ENCODE measurements at regions not wholly inside any gene's neighbourhood (a gene's known extent, or its start where the extent isn't known, plus 50 kb on each side); places are given as distances from the start of the nearest gene placed in this dataset.

DNA sequence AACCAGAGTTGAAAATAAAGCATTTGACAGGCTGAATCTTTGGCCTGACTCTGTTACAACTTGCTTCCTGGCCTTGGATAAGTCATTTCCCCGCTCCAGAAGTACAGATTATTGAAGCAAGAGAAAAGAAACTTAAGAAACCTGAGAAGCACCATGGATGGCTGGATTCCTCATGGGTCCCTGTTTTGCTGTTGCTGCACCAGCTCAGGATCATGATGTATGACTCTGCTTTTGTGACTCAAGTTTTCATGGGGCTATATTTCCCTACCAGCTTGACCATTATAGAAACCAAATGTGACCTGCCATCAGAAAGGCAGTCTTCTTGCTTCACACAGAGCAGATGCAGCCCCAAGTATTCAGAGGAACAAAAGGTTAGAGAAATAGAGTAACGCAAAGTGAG, 921.8 kb downstream of the BCL11B start:
- TF ChIP-seq, protein P1, sequence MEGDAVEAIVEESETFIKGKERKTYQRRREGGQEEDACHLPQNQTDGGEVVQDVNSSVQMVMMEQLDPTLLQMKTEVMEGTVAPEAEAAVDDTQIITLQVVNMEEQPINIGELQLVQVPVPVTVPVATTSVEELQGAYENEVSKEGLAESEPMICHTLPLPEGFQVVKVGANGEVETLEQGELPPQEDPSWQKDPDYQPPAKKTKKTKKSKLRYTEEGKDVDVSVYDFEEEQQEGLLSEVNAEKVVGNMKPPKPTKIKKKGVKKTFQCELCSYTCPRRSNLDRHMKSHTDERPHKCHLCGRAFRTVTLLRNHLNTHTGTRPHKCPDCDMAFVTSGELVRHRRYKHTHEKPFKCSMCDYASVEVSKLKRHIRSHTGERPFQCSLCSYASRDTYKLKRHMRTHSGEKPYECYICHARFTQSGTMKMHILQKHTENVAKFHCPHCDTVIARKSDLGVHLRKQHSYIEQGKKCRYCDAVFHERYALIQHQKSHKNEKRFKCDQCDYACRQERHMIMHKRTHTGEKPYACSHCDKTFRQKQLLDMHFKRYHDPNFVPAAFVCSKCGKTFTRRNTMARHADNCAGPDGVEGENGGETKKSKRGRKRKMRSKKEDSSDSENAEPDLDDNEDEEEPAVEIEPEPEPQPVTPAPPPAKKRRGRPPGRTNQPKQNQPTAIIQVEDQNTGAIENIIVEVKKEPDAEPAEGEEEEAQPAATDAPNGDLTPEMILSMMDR (IDR thresholded peaks at IDR 0.05), result no peak
- TF ChIP-seq CREM (CRISPR knock-in tag; IDR thresholded peaks at IDR 0.05) (no peak), SP1 (CRISPR knock-in tag; conservative IDR thresholded peaks at IDR 0.05) (no peak), NR3C1 (CRISPR knock-in tag; conservative IDR thresholded peaks at IDR 0.05; ENCODE audit: low read depth) (no peak), CREB1 (CRISPR knock-in tag; IDR thresholded peaks at IDR 0.05) (no peak), CBFB (CRISPR knock-in tag; IDR thresholded peaks at IDR 0.05; ENCODE audit: low read depth) (no peak), ZNF138 (CRISPR knock-in tag; conservative IDR thresholded peaks at IDR 0.05) (no peak), TCF7 (CRISPR knock-in tag; IDR thresholded peaks at IDR 0.05; ENCODE audit: low read depth) (no peak)
- TF ChIP-seq, protein P2, sequence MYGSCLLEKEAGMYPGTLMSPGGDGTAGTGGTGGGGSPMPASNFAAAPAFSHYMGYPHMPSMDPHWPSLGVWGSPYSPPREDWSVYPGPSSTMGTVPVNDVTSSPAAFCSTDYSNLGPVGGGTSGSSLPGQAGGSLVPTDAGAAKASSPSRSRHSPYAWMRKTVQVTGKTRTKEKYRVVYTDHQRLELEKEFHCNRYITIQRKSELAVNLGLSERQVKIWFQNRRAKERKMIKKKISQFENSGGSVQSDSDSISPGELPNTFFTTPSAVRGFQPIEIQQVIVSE (CRISPR knock-in tag; IDR thresholded peaks at IDR 0.05; ENCODE audit: borderline replicate concordance), result no peak
- TF ChIP-seq, protein P3, sequence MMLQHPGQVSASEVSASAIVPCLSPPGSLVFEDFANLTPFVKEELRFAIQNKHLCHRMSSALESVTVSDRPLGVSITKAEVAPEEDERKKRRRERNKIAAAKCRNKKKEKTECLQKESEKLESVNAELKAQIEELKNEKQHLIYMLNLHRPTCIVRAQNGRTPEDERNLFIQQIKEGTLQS (CRISPR knock-in tag; conservative IDR thresholded peaks at IDR 0.05), result no peak
- TF ChIP-seq, protein P4, sequence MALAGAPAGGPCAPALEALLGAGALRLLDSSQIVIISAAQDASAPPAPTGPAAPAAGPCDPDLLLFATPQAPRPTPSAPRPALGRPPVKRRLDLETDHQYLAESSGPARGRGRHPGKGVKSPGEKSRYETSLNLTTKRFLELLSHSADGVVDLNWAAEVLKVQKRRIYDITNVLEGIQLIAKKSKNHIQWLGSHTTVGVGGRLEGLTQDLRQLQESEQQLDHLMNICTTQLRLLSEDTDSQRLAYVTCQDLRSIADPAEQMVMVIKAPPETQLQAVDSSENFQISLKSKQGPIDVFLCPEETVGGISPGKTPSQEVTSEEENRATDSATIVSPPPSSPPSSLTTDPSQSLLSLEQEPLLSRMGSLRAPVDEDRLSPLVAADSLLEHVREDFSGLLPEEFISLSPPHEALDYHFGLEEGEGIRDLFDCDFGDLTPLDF (CRISPR knock-in tag; IDR thresholded peaks at IDR 0.05), result no peak

Data from WTC11 (cell line).